ENCODE measurements at regions not wholly inside any gene's neighbourhood (a gene's known extent, or its start where the extent isn't known, plus 50 kb on each side); places are given as distances from the start of the nearest gene placed in this dataset.

DNA sequence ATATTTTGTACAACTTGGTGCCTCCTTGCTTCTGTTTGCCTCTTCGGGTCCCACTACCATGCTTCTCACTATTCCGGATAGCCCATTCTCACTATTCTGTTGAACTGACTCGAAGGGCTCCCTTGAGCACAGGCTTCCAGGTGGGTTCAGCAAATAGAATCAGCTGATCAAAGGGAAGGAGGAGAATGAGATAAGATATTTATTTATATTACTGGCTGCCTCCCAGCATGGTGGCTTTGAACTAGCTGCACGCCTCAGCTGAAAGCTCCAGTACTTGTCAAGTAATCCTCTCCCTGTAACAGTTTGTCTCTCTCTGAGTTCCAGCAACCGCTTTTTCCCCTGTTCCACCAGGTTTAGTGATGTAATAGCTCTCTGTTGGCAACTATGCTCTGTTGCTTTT is 187.8 kb upstream of the HNRNPA3 start:
- WGBS, 2 donors, result 64 to 77% methylated on average over 5 of the region's 5 CpGs
- H3K36me3 ChIP-seq (ENCODE audit: low read depth, missing control alignments), result no peaks in the 10 kb centered on the region
- no peaks in the 10 kb centered on the region for H3K4me1 ChIP-seq
- intact Hi-C loops (cut with DNase I; ENCODE audit: low total_unique reads), result no loop called here
- no peaks in the 10 kb centered on the region for H3K27me3 ChIP-seq
- H3K4me3 ChIP-seq, result no peak overlapping the region
- no peaks in the 10 kb centered on the region for H3K9me3 ChIP-seq
- no peak overlapping the region for H3K27ac ChIP-seq
- no peak for DNase-seq
- TF ChIP-seq POLR2A (IDR thresholded peaks at IDR 0.05), result no peak
- no peak for TF ChIP-seq CTCF (IDR thresholded peaks at IDR 0.05)

DNA sequence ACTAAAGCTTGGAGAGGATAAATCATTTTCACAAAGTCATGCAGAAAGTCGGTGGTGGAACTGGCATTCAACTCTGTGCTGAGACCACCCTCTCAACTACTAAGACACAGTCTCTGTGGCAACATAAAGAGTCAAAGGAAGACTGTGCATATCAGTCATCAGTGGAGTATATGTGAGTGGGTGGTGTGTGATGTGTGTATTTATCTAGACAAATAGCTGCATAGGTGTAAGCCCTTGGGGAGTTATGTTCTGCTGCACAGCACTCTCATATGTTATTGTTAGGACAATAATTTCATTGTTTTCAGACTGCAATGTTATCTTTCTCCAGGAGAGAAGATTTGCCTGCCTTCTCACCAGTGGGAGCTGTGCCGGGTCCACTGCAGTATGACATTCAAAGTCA is 186.3 kb upstream of the HNRNPA3 start:
- intact Hi-C loops (cut with DNase I; ENCODE audit: low total_unique reads), result no loop called here
- H3K27me3 ChIP-seq, result no peaks in the 10 kb centered on the region
- no peaks in the 10 kb centered on the region for H3K4me1 ChIP-seq
- TF ChIP-seq POLR2A (IDR thresholded peaks at IDR 0.05), result no peak
- TF ChIP-seq CTCF (IDR thresholded peaks at IDR 0.05), result no peak
- no peak for DNase-seq
- no peak overlapping the region for H3K4me3 ChIP-seq
- no peak overlapping the region for H3K27ac ChIP-seq
- no peaks in the 10 kb centered on the region for H3K36me3 ChIP-seq (ENCODE audit: low read depth, missing control alignments)
- WGBS, 2 donors, result 45 to 66% methylated on average over 2 of the region's 2 CpGs
- H3K9me3 ChIP-seq, result no peaks in the 10 kb centered on the region

DNA sequence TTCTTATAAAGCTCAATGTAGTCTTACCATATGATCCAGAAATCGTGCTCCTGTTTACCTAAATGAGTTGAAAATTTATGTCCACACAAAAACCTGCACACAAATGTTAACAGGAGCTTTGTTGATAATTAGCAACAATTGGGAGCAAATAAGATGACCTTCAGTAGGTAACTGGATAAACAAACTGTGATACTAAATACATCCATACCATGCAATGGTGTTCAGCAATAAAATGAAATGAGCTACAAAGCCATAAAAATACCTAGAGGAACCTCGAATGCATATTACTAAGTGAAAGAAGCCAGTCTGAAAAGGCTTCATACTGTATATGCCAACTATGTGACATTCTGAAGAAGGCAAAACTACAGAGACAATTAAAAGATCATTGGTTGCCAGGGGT is 185.6 kb upstream of the HNRNPA3 start:
- H3K27ac ChIP-seq, result no peak overlapping the region
- no peak overlapping the region for H3K4me3 ChIP-seq
- no peaks in the 10 kb centered on the region for H3K9me3 ChIP-seq
- 82 to 86% methylated on average over 2 of the region's 2 CpGs for WGBS, 2 donors
- intact Hi-C loops (cut with DNase I; ENCODE audit: low total_unique reads), result no loop called here
- TF ChIP-seq CTCF (IDR thresholded peaks at IDR 0.05) (no peak), POLR2A (IDR thresholded peaks at IDR 0.05) (no peak)
- no peak for DNase-seq
- no peaks in the 10 kb centered on the region for H3K27me3 ChIP-seq
- H3K36me3 ChIP-seq (ENCODE audit: low read depth, missing control alignments), result no peaks in the 10 kb centered on the region
- H3K4me1 ChIP-seq, result no peaks in the 10 kb centered on the region

- intact Hi-C loops (cut with DNase I; ENCODE audit: low total_unique reads), result no loop called here
- Histone ChIP-seq H3K27me3 (no peaks in the 10 kb centered on the region), H3K27ac (no peak overlapping the region), H3K4me3 (no peak overlapping the region), H3K36me3 (ENCODE audit: low read depth, missing control alignments) (no peaks in the 10 kb centered on the region), H3K9me3 (no peaks in the 10 kb centered on the region), H3K4me1 (no peaks in the 10 kb centered on the region)
- no peak for TF ChIP-seq POLR2A (IDR thresholded peaks at IDR 0.05)
- TF ChIP-seq CTCF (IDR thresholded peaks at IDR 0.05), result no peak
- 64 to 82% methylated on average over 2 of the region's 2 CpGs for WGBS, 2 donors
- DNase-seq, result no peak
These were observed 184.3 kb upstream of the HNRNPA3 start for GRCh38 chr2:177028296-177028695.

GRCh38 chr2:177029075-177029474 is 183.5 kb upstream of the HNRNPA3 start:
- Histone ChIP-seq H3K4me3 (no peak overlapping the region), H3K36me3 (ENCODE audit: low read depth, missing control alignments) (no peaks in the 10 kb centered on the region), H3K4me1 (no peaks in the 10 kb centered on the region), H3K9me3 (no peaks in the 10 kb centered on the region), H3K27ac (no peak overlapping the region), H3K27me3 (no peaks in the 10 kb centered on the region)
- DNase-seq, result no peak
- intact Hi-C loops (cut with DNase I; ENCODE audit: low total_unique reads), result no loop called here
- 83 to 85% methylated on average over 2 of the region's 2 CpGs for WGBS, 2 donors
- TF ChIP-seq POLR2A (IDR thresholded peaks at IDR 0.05) (no peak), CTCF (IDR thresholded peaks at IDR 0.05) (no peak)
